ENCODE measurements at regions not wholly inside any gene's neighbourhood (a gene's known extent, or its start where the extent isn't known, plus 50 kb on each side); places are given as distances from the start of the nearest gene placed in this dataset.

DNA sequence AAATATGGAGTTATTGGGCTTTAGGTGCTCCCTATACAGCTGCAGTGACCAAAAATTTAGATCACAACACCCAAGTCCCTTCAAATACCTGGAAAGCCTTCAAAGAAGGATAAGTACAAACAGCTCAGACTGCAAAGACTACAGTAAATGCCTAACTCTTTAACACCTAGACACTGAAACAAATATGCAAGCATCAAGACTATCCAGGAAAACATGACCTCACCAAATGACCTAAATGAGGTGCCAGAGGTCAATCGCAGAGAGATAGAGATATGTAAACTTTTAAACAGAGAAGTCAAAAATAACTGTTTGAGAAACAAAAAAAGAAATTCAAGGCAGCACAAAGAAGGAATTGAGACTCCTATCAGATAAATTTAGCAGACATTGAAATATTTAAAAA is 753.8 kb upstream of the B3GALT2 start:
- Histone ChIP-seq H3K36me3 (ENCODE audit: control insufficient read depth in 2 of 2, insufficient read depth in 2 of 2, low read length in 1 of 2) (no peaks in the 10 kb centered on the region), H3K79me2 (ENCODE audit: control insufficient read depth, insufficient read depth, low read length) (no peaks in the 10 kb centered on the region), H3K4me1 (ENCODE audit: control insufficient read depth, insufficient read depth, low read length) (no peaks in the 10 kb centered on the region), H3K9me3 (replicated peaks; ENCODE audit: control insufficient read depth, insufficient read depth, low read length) (no peaks in the 10 kb centered on the region), H4K20me1 (ENCODE audit: control insufficient read depth, insufficient read depth) (no peaks in the 10 kb centered on the region), H3K4me2 (ENCODE audit: control insufficient read depth, insufficient read depth) (no peak overlapping the region), H3K27me3 (replicated peaks in 1 of 2; ENCODE audit: control insufficient read depth in 2 of 2, insufficient read depth in 2 of 2, low read length in 1 of 2) (no peaks in the 10 kb centered on the region), H3K27ac (ENCODE audit: control insufficient read depth, insufficient read depth) (no peak overlapping the region), H3K4me3 (no peak overlapping the region), H3K9ac (ENCODE audit: control insufficient read depth, insufficient read depth, low read length) (no peak overlapping the region), H2AFZ (ENCODE audit: control insufficient read depth, low read depth, low read length) (no peak overlapping the region)
- FAIRE-seq (no peak), DNase-seq (ENCODE audit: low read depth, low spot score) (no peak), ATAC-seq (no peak)
- WGBS (ENCODE audit: insufficient coverage, insufficient replicate concordance, low lambda C conversion rate, missing lambda C conversion rate): 18% methylated on average over 1 of the region's 1 CpG
- TF ChIP-seq POLR2AphosphoS5 (IDR thresholded peaks at IDR 0.05; ENCODE audit: low read length) (no peak), HCFC1 (IDR thresholded peaks at IDR 0.05; ENCODE audit: low read length) (no peak), TARDBP (IDR thresholded peaks at IDR 0.05; ENCODE audit: borderline replicate concordance) (no peak), WRNIP1 (IDR thresholded peaks at IDR 0.05; ENCODE audit: borderline replicate concordance, low read depth, low read length) (no peak), RB1 (IDR thresholded peaks at IDR 0.05; ENCODE audit: borderline replicate concordance) (no peak), RAD51 (IDR thresholded peaks at IDR 0.05) (no peak), GABPA (IDR thresholded peaks at IDR 0.05; ENCODE audit: low read depth) (no peak), NBN (IDR thresholded peaks at IDR 0.05) (no peak), NR2C2 (IDR thresholded peaks at IDR 0.05; ENCODE audit: borderline replicate concordance, control insufficient read depth, insufficient read length, low read depth) (no peak), STAT3 (IDR thresholded peaks at IDR 0.05; ENCODE audit: low read depth, low read length) (no peak), SREBF2 (IDR thresholded peaks at IDR 0.05; ENCODE audit: low read length) (no peak)
- TF ChIP-seq, protein P1, sequence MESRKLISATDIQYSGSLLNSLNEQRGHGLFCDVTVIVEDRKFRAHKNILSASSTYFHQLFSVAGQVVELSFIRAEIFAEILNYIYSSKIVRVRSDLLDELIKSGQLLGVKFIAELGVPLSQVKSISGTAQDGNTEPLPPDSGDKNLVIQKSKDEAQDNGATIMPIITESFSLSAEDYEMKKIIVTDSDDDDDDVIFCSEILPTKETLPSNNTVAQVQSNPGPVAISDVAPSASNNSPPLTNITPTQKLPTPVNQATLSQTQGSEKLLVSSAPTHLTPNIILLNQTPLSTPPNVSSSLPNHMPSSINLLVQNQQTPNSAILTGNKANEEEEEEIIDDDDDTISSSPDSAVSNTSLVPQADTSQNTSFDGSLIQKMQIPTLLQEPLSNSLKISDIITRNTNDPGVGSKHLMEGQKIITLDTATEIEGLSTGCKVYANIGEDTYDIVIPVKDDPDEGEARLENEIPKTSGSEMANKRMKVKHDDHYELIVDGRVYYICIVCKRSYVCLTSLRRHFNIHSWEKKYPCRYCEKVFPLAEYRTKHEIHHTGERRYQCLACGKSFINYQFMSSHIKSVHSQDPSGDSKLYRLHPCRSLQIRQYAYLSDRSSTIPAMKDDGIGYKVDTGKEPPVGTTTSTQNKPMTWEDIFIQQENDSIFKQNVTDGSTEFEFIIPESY (IDR thresholded peaks at IDR 0.05): no peak
- TF ChIP-seq, protein P2, sequence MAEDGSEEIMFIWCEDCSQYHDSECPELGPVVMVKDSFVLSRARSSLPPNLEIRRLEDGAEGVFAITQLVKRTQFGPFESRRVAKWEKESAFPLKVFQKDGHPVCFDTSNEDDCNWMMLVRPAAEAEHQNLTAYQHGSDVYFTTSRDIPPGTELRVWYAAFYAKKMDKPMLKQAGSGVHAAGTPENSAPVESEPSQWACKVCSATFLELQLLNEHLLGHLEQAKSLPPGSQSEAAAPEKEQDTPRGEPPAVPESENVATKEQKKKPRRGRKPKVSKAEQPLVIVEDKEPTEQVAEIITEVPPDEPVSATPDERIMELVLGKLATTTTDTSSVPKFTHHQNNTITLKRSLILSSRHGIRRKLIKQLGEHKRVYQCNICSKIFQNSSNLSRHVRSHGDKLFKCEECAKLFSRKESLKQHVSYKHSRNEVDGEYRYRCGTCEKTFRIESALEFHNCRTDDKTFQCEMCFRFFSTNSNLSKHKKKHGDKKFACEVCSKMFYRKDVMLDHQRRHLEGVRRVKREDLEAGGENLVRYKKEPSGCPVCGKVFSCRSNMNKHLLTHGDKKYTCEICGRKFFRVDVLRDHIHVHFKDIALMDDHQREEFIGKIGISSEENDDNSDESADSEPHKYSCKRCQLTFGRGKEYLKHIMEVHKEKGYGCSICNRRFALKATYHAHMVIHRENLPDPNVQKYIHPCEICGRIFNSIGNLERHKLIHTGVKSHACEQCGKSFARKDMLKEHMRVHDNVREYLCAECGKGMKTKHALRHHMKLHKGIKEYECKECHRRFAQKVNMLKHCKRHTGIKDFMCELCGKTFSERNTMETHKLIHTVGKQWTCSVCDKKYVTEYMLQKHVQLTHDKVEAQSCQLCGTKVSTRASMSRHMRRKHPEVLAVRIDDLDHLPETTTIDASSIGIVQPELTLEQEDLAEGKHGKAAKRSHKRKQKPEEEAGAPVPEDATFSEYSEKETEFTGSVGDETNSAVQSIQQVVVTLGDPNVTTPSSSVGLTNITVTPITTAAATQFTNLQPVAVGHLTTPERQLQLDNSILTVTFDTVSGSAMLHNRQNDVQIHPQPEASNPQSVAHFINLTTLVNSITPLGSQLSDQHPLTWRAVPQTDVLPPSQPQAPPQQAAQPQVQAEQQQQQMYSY (CRISPR knock-in tag; IDR thresholded peaks at IDR 0.05): no peak
- TF ChIP-seq, protein P3, sequence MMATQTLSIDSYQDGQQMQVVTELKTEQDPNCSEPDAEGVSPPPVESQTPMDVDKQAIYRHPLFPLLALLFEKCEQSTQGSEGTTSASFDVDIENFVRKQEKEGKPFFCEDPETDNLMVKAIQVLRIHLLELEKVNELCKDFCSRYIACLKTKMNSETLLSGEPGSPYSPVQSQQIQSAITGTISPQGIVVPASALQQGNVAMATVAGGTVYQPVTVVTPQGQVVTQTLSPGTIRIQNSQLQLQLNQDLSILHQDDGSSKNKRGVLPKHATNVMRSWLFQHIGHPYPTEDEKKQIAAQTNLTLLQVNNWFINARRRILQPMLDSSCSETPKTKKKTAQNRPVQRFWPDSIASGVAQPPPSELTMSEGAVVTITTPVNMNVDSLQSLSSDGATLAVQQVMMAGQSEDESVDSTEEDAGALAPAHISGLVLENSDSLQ (IDR thresholded peaks at IDR 0.05): no peak
- BruUV-seq (replicated peaks): no TSS peak
- CTCF ChIA-PET: no interaction called here
- SMC1A ChIA-PET (ENCODE audit: uncharacterized antibody, unreplicated experiment): no interaction called here
- in situ Hi-C loops (cut with MboI) (no loop called here), intact Hi-C loops (cut with micrococcal nuclease; ENCODE audit: unreplicated experiment) (no loop called here)
- RAD21 ChIA-PET (ENCODE audit: unreplicated experiment): no interaction called here
- POLR2A ChIA-PET: no interaction called here
